NCI-H510A (cell line): ENCODE measurements at regions not wholly inside any gene's neighbourhood (a gene's known extent, or its start where the extent isn't known, plus 50 kb on each side); places are given as distances from the start of the nearest gene placed in this dataset.

ENCODE experiments used
- DNase-seq: peaks from one replicate; lab custom pipeline; 2025; lab: John Stamatoyannopoulos, UW

DNA sequence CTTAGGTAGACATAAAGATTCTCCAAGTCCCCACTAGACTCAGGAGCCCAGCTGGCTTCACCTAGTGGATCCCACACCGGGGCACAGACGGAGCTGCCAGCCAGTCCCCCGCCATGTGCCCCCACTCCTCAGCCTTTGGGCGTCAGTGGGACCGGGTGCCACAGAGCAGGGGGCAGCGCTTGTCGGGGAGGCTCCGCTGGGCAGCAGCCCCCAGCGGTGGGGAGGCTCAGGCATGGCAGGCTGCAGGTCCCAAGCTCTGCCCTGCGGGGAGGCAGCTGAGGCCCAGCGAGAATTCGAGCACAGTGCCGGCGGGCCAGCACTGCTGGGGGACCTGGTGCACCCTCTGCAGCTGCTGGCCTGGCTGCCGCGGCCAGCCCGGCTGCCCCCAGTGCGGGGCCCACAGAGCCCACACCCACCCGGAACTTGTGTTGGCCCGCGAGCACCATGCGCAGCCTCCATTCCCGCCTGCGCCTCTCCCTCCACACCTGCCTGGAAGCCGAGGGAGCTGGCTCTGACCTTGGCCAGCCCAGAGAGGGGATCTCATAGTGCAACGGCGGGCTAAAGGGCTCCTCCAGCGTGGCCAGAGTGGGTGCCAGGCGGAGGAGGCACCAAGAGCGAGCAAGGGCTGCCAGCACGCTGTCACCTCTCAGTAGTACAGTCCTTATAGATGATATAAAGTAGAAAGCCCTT, 390.7 kb downstream of the PLK2 start:
- DNase-seq: no peak

- DNase-seq: no peak
These were observed 393.3 kb downstream of the PLK2 start for GRCh38 chr5:58066557-58066956.

DNA sequence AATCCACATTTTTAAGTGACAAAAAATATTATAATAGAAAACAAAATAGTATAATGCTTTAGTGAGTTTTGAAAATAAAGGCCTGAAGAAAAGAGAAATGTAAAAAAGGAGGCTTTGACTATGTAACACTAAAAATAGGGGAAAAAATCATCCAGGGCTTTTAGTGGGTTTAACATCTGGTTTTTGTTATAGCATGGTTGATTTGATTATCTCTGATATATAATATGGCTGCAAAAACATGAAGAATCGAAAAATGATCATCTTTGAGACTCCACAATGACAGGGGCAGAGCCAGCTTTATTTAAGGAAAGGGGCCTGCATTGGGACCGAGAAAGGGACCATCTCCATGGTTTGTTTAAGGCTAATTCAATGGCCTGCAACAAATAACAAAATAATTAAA, 393.8 kb downstream of the PLK2 start:
- DNase-seq: no peak

- no peak for DNase-seq
These were observed 395.1 kb downstream of the PLK2 start for GRCh38 chr5:58064801-58065200.

DNA sequence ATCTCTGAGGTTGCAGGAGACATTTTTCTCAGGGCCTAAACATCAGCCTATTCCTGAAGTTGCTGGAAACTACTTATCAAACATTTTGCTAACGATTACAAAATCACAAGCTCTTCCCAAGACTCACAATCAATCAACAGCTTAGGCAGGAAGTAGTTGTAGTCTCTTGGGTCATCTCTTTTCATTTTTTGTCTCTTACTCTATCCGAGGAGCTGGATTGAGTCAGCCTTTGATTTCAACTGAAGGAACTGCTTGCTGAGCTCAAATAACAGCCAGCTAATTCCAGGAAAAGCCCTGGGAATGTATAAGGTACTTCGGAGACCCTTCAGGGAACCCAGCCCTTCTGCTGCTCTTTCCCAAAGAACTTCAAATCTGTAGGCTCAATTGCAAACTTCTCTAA, 398.9 kb downstream of the PLK2 start:
- DNase-seq: no peak

DNA sequence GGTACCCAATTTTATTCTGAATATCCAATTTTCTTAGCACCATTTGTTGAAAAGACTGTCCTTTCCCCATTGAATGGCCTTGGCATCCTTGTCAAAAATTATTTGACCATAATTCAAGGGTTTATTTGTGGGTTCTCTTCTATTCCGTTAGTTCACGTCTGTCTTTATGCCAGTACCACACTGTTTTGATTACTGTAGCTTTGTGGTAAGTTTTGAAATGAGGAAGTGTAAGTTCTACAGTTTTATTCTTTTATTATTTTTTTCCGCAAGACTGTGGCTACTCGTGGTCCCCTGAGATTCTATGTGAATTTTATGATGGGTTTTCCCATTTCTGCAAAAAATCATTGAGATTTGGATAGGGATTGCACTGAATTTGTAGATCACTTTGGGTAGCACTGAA, 402.6 kb downstream of the PLK2 start:
- DNase-seq: no peak

DNA sequence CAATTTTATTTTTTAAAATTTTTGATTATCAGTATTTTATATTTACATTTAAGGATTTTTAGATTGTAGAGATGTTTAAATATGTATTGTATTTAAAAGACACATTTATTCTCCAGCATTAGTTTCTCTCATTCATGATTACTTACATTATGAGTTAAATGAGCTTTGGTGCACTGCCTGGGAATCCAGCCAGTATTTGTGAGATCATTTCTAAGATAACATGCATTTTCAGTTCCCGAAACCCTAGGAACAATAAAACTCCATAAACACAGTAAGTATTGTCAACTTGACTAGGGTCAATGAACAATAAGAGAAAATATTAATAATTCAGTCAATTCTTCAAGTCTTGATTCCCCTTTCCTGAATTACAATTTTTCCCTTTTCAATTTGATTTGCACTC, 403.3 kb downstream of the PLK2 start:
- no peak for DNase-seq

- no peak for DNase-seq
These were observed 405.9 kb downstream of the PLK2 start for GRCh38 chr5:58054018-58054417.

GRCh38 chr5:58048954-58049353, 410.9 kb downstream of the PLK2 start:
- DNase-seq: no peak

- no peak for DNase-seq
These were observed 411.5 kb downstream of the PLK2 start for GRCh38 chr5:58048185-58048925.

GRCh38 chr5:58046371-58046770, 413.5 kb downstream of the PLK2 start:
- no peak for DNase-seq

- DNase-seq: no peak
These were observed 415.7 kb downstream of the PLK2 start for GRCh38 chr5:58044166-58044565.

DNA sequence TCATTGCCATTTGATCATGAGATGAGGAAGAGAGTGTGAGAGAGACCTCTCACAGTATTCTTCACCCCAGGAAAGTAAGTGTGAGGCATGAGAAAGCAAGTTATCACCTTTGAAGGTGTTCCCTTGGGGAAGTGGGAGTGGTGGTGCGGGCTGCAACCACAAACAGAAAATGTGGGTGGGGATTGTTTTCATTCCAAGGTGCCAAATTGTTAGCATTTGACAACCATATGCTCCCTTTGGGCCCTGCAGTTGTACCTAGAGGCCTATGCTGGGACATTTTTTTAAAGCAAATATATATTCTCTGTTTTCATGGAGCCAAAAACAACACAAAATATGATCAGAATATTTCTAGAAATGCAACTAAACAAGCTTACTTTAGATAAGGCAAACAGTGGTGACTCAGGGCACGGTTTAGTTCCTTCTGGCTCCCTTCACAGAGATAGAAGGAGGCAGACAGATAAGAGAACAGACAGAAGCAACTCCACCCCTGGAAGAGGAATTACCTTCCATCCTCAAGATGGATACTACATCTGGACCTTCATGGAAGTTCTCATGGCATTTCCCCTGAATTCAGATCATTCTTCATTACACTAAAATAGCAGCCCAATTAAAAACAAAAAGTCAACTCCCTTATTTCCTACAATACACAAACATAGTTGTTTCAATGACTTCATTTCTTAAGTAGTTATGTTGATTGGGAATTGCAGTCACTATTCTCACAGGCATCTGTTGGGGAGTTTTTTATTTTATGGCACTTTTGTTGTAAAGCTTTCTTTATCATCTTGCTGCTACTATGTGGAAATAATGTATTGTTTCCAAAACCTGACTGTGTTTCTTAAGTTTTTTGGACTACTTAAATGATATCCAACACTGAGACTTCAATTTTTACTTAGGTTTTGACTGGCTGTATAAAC, 416.6 kb downstream of the PLK2 start:
- no peak for DNase-seq

DNA sequence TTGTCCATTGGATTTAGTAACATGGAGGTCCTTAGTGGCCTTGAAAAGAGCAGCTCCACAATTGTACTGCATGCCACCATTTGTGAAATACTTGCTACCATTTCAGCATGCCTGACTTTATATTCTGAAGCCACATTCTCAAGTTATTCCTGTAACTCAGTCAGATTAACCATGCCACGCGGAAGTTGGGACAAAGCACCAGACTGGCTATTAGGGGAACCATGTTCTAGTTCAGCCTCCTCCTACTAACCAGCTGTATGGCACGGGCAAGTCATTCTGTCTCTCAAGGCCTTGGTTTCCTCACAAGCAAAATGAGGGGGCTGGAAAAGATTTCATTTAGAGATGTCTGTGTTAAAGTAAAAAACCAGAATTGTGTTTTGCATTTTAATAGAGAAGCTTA, 418.0 kb downstream of the PLK2 start:
- no peak for DNase-seq

DNA sequence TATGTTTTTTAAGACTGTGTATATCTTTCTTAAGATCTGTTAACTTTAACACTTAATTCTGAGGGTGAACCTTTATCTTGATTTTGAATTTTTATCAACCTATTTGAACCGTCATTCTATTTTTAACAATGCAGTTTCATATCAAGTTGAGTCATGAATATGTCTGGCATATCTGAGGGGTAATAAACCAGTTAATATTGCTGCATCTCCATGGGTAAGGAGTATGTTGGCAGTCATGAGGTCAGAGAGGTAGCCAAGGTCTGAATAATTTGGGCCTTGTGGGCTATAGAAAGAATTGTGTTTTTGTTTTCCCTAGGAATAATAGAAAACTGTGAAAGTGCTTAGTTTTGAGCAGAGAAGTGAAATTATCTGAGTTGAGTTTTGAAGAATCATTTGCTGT, 419.0 kb downstream of the PLK2 start:
- DNase-seq: no peak

- no peak for DNase-seq
These were observed 419.8 kb downstream of the PLK2 start for GRCh38 chr5:58040044-58040443.

DNA sequence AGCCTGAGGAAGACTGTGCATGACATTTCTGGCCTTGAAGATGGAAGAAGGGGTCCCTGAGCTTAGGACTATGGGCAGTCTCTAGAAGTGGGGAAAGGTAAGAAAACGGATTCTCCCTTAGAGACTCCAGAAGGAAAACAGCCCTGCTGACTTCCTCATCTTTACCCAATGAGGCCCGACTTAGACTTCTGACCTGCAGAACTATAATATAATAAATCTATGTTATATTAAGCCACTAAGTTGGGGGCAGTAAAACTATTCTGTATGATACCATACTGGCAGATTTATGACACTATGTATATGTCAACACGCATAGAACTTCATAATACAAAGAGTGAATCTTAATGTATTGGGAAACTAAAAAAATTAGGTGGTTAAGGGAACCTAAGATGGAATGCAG, 422.0 kb downstream of the PLK2 start:
- no peak for DNase-seq

- DNase-seq: no peak
These were observed 434.1 kb downstream of the PLK2 start for GRCh38 chr5:58025809-58026208.

DNA sequence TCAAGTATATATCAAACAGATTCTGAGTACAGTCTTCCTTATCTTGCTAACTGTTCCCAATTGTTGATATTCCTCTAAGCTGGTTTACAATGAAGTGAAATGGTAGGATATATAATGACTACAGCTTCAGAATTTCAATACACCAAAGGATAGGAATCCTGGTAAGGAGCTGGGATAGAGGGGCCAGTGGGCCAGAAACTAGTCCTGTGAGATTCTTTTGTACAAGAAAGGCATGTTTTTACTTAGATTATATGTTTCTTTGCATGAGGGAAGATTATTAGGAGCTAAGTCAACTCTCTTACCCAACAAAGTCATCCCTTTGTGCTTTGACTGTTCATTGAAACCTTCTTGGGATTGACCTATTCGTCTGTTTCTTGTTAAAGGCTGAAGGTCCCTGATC, 435.7 kb downstream of the PLK2 start:
- DNase-seq: no peak

- DNase-seq: no peak
These were observed 437.8 kb downstream of the PLK2 start for GRCh38 chr5:58022055-58022454.

DNA sequence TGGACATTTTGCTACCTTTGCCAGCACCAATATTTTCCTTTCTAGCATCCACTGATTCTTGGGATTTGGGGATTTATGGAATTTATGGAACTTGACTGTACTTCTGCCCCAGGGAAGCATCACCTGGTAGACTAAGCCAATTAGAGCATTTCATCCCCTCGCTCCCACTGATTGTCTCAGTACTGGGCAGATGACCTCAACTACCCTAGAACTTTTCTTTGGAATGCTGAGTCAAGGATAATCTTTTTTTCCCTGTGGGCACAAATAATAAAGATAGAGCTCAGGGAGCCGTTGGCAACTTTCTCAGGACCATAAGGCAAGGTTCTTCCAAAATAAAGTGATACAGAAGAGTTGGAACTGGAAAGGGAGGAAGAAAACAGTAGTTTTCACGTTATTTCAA, 438.4 kb downstream of the PLK2 start:
- DNase-seq: no peak

GRCh38 chr5:58019614-58020013, 440.3 kb downstream of the PLK2 start:
- no peak for DNase-seq

DNA sequence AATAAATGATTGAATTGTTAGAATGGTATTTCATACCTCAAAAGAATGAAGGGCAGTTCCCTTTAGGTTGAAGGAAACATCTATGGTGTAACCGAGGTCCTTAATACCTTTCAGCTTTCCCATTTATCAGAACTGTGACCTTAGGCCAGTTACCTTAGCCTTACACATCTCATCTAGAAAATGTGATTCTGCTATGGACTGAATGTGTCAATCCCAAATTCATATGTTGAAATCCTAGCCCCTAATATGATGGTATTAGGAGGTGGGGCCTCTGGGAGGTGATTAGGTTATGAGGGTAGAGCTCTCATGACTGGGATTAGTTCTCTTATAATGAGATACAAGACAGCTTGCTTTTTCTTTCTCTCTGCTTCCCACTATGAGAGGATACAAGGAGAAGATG, 441.9 kb downstream of the PLK2 start:
- DNase-seq: no peak
